WTC11 (cell line): ENCODE measurements at regions not wholly inside any gene's neighbourhood (a gene's known extent, or its start where the extent isn't known, plus 50 kb on each side); places are given as distances from the start of the nearest gene placed in this dataset.

ENCODE experiments used
- ATAC-seq: fragments of 200-7000 bp; cut with Tn5 transposase; 2 replicates; pipeline ENCODE4 v1.10.0; 2021; ENCODE audit warnings: mild to moderate bottlenecking, moderate library complexity
- CTCF ChIA-PET: fragments of 300-600 bp; sonication (Branson Sonifier 250); formaldehyde crosslinking; loops from one replicate; lab custom pipeline; 2021; ENCODE audit warnings: antibody characterized with exemption; lab: Charles Lee
- POLR2A ChIA-PET: fragments of 350-600 bp; sonication (Branson Sonifier 250); formaldehyde crosslinking; loops from one replicate; lab custom pipeline; 2021; ENCODE audit warnings: antibody characterized with exemption; lab: Charles Lee
- DNase-seq: peaks from one replicate; pipeline ENCODE4 v3.0.0; 2021; ENCODE audit warnings: low spot score
- H3K27ac Mint-ChIP-seq: 2 replicates; pipeline ENCODE4 v1.8.0; 2021; ENCODE audit warnings: mixed read lengths
- H3K27me3 Mint-ChIP-seq: 2 replicates; pipeline ENCODE4 v1.8.0; 2021; ENCODE audit warnings: low read depth, mild to moderate bottlenecking, moderate library complexity, mixed read lengths
- H3K36me3 Mint-ChIP-seq: 2 replicates; pipeline ENCODE4 v1.8.0; 2021; ENCODE audit warnings: mixed read lengths
- H3K4me1 Mint-ChIP-seq: 2 replicates; pipeline ENCODE4 v1.8.0; 2022; ENCODE audit warnings: mixed read lengths
- H3K4me3 Mint-ChIP-seq: 2 replicates; pipeline ENCODE4 v1.8.0; 2021; ENCODE audit warnings: mild to moderate bottlenecking, moderate library complexity, mixed read lengths
- H3K9me3 Mint-ChIP-seq: 2 replicates; pipeline ENCODE4 v1.8.0; 2021; ENCODE audit warnings: mixed read lengths
- AR ChIP-seq: fragments of 250-450 bp; sonication (Bioruptor Pico); IDR thresholded peaks from 2 replicates; pipeline ENCODE4 v1.9.0; 2021; ENCODE audit warnings: mild to moderate bottlenecking
- ARID4B ChIP-seq: sonication (generic); formaldehyde crosslinking; IDR thresholded peaks from 2 replicates; pipeline ENCODE4 v1.8.0; 2023; ENCODE audit warnings: missing genetic modification reagents, mild to moderate bottlenecking, borderline replicate concordance
- EMX1 ChIP-seq: fragments of 250-450 bp; sonication (Bioruptor Pico); IDR thresholded peaks from 2 replicates; pipeline ENCODE4 v1.8.0; 2021; ENCODE audit warnings: mild to moderate bottlenecking
- FOXK1 ChIP-seq: sonication (generic); formaldehyde crosslinking; IDR thresholded peaks from 2 replicates; pipeline ENCODE4 v1.8.0; 2022; ENCODE audit warnings: mild to moderate bottlenecking, moderate library complexity, missing genetic modification reagents
- GRHL2 ChIP-seq: fragments of 250-450 bp; sonication (Bioruptor Pico); IDR thresholded peaks from 2 replicates; pipeline ENCODE4 v1.8.0; 2022; ENCODE audit warnings: mild to moderate bottlenecking, moderate library complexity; ENCODE audit not compliant: insufficient replicate concordance, severe bottlenecking
- KAT7 ChIP-seq: sonication (generic); formaldehyde crosslinking; IDR thresholded peaks from 2 replicates; pipeline ENCODE4 v1.8.1; 2023; ENCODE audit warnings: missing genetic modification reagents, mild to moderate bottlenecking, borderline replicate concordance
- MAX ChIP-seq: sonication (generic); formaldehyde crosslinking; IDR thresholded peaks from 2 replicates; pipeline ENCODE4 v1.8.0; 2022; ENCODE audit warnings: mild to moderate bottlenecking, missing genetic modification reagents
- MXD4 ChIP-seq: fragments of 250-450 bp; sonication (Bioruptor Pico); IDR thresholded peaks from 2 replicates; pipeline ENCODE4 v1.8.0; 2021; ENCODE audit warnings: mild to moderate bottlenecking, moderate library complexity, borderline replicate concordance
- PRDM15 ChIP-seq: sonication (generic); formaldehyde crosslinking; IDR thresholded peaks from 2 replicates; pipeline ENCODE4 v1.8.0; 2022; ENCODE audit warnings: missing genetic modification reagents
- STAT6 ChIP-seq: sonication (generic); formaldehyde crosslinking; conservative IDR thresholded peaks from 2 replicates; pipeline ENCODE4 v1.8.1; 2023; ENCODE audit warnings: mild to moderate bottlenecking, low read depth, missing genetic modification reagents, moderate library complexity
- TCF7 ChIP-seq: sonication (generic); formaldehyde crosslinking; IDR thresholded peaks from 2 replicates; pipeline ENCODE4 v1.8.0; 2022; ENCODE audit warnings: mild to moderate bottlenecking, low read depth, missing genetic modification reagents, moderate library complexity
- ZBTB21 ChIP-seq: sonication (generic); formaldehyde crosslinking; IDR thresholded peaks from 2 replicates; pipeline ENCODE4 v1.8.1; 2023; ENCODE audit warnings: mild to moderate bottlenecking, missing genetic modification reagents, borderline replicate concordance
- ZNF121 ChIP-seq: sonication (generic); formaldehyde crosslinking; IDR thresholded peaks from 2 replicates; pipeline ENCODE4 v1.8.0; 2023; ENCODE audit warnings: missing genetic modification reagents
- ZNF416 ChIP-seq: fragments of 250-450 bp; sonication (Bioruptor Pico); IDR thresholded peaks from 2 replicates; pipeline ENCODE4 v1.9.0; 2021; ENCODE audit warnings: mild to moderate bottlenecking, inconsistent platforms
- ZNF425 ChIP-seq: fragments of 250-450 bp; sonication (Bioruptor Pico); conservative IDR thresholded peaks from 2 replicates; pipeline ENCODE4 v1.9.0; 2021; ENCODE audit warnings: mild to moderate bottlenecking

- peaks cover 29% of the 10 kb centered on the region for H3K9me3 Mint-ChIP-seq
- H3K4me3 Mint-ChIP-seq = no peak overlapping the region
- TF ChIP-seq AR (CRISPR knock-in tag) (no peak), STAT6 (CRISPR knock-in tag) (no peak), EMX1 (CRISPR knock-in tag) (no peak), ZNF425 (CRISPR knock-in tag) (no peak), ARID4B (CRISPR knock-in tag) (no peak), GRHL2 (no peak), KAT7 (CRISPR knock-in tag) (no peak), FOXK1 (no peak), ZNF121 (CRISPR knock-in tag) (no peak), TCF7 (no peak), MXD4 (CRISPR knock-in tag) (no peak), ZBTB21 (CRISPR knock-in tag) (no peak), ZNF416 (CRISPR knock-in tag) (no peak), PRDM15 (CRISPR knock-in tag) (no peak), MAX (no peak)
- no peak overlapping the region for H3K27ac Mint-ChIP-seq
- no peaks in the 10 kb centered on the region for H3K27me3 Mint-ChIP-seq
- DNase-seq (no peak), ATAC-seq (no peak)
- ChIA-PET POLR2A (no interaction called here), CTCF (interaction anchor here (1.1 to 1.3 kb wide), 3 partner anchors 15 to 107 kb away, joined by 4 to 5 read pairs (median 4); no protein-coding TSS in a partner anchor)
- H3K4me1 Mint-ChIP-seq = peaks cover 15% of the 10 kb centered on the region
- H3K36me3 Mint-ChIP-seq = no peaks in the 10 kb centered on the region; the same call in 1 of the 2 replicates
These were observed 465.2 kb downstream of the USP25 start for GRCh38 chr21:16194788-16195537.
